H1 (cell line): ENCODE measurements at regions not wholly inside any gene's neighbourhood (a gene's known extent, or its start where the extent isn't known, plus 50 kb on each side); places are given as distances from the start of the nearest gene placed in this dataset.

Source experiments
- CTCF ChIA-PET: fragments of 300-600 bp; sonication (Branson Sonifier 250); formaldehyde crosslinking; loops from one replicate; lab custom pipeline; 2021; ENCODE audit not compliant: partially characterized antibody; lab: Charles Lee
- POLR2A ChIA-PET: fragments of 300-600 bp; sonication (Branson Sonifier 250); formaldehyde crosslinking; loops from one replicate; lab custom pipeline; 2021; ENCODE audit warnings: inconsistent platforms; ENCODE audit not compliant: partially characterized antibody; lab: Charles Lee
- DNase-seq, 2 experiments: peaks; one replicate each; pipeline versions ENCODE4 v3.0.0 to v3.0.0-alpha.2; 2010 to 2022; ENCODE audit warnings: low spot score in 2 of 2, low read depth in 1 of 2, mixed read lengths in 1 of 2
- FAIRE-seq: peaks from 2 replicates; lab custom pipeline; 2011; peaks lifted over from hg19 to GRCh38; lab: Jason Lieb, UNC
- H2AFZ ChIP-seq: 2 replicates; pipeline ENCODE4 v1.8.1; 2012; ENCODE audit warnings: low read length, inconsistent platforms
- H2AK5ac ChIP-seq: 2 replicates; pipeline ENCODE4 v1.6.1; 2013; ENCODE audit warnings: low read depth, low read length
- H2BK120ac ChIP-seq: replicated peaks from 2 replicates; pipeline ENCODE3; 2013; ENCODE audit warnings: low read depth, low read length, inconsistent platforms
- H2BK12ac ChIP-seq: 2 replicates; pipeline ENCODE4 v1.6.1; 2013; ENCODE audit warnings: low read depth, low read length
- H2BK15ac ChIP-seq: 2 replicates; pipeline ENCODE4 v1.6.1; 2013; ENCODE audit warnings: low read length
- H2BK20ac ChIP-seq: 2 replicates; pipeline ENCODE4 v1.6.1; 2013; ENCODE audit warnings: low read length
- H2BK5ac ChIP-seq: 2 replicates; pipeline ENCODE4 v1.6.1; 2013; ENCODE audit warnings: low read depth, low read length
- H3K14ac ChIP-seq: 2 replicates; pipeline ENCODE4 v1.6.1; 2013; ENCODE audit warnings: inconsistent platforms; ENCODE audit not compliant: insufficient read length
- H3K18ac ChIP-seq: 2 replicates; pipeline ENCODE4 v1.6.1; 2013; ENCODE audit warnings: low read length; ENCODE audit errors: extremely low read depth
- H3K23ac ChIP-seq: 2 replicates; pipeline ENCODE4 v1.6.1; 2013; ENCODE audit warnings: inconsistent platforms; ENCODE audit not compliant: insufficient read length
- H3K23me2 ChIP-seq: 2 replicates; pipeline ENCODE4 v1.6.1; 2013; ENCODE audit warnings: low read depth, low read length
- H3K27ac ChIP-seq: 2 replicates; pipeline ENCODE4 v1.6.1; 2011; ENCODE audit warnings: low read depth, low read length, inconsistent platforms
- H3K27me3 ChIP-seq, 4 experiments: replicated peaks in 1 of 4; 1 replicate in 1 of 4; 2 replicates in 3 of 4; pipeline versions ENCODE4 v1.6.1 to v1.8.1; 2011 to 2013; ENCODE audit warnings: low read length in 3 of 4, mild to moderate bottlenecking in 3 of 4, inconsistent platforms in 2 of 4, mixed read lengths in 2 of 4, moderate library complexity in 1 of 4; ENCODE audit not compliant: control insufficient read depth in 3 of 4, insufficient read depth in 3 of 4; ENCODE audit errors: extremely low read depth in 1 of 4
- H3K36me3 ChIP-seq, 4 experiments: 2 replicates each; pipeline versions ENCODE4 v1.6.1 to v1.8.1; 2011 to 2013; ENCODE audit warnings: mild to moderate bottlenecking in 4 of 4, low read length in 3 of 4, moderate library complexity in 2 of 4, control low read depth in 1 of 4, inconsistent platforms in 1 of 4; ENCODE audit not compliant: insufficient read depth in 4 of 4, control insufficient read depth in 2 of 4
- H3K4ac ChIP-seq: replicated peaks from 2 replicates; pipeline ENCODE3; 2013; ENCODE audit warnings: low read length, low read depth, mixed read lengths, inconsistent platforms; ENCODE audit not compliant: insufficient read length
- H3K4me1 ChIP-seq, 4 experiments: replicated peaks in 1 of 4; 1 replicate in 1 of 4; 2 replicates in 3 of 4; pipeline versions ENCODE4 v1.6.1 to v1.8.1; 2011 to 2013; ENCODE audit warnings: low read length in 3 of 4, inconsistent platforms in 2 of 4, mixed read lengths in 1 of 4; ENCODE audit not compliant: insufficient read depth in 4 of 4, control insufficient read depth in 3 of 4
- H3K4me2 ChIP-seq, 2 experiments: 2 replicates each; pipeline versions ENCODE4 v1.6.1 to v1.8.1; 2011 to 2013; ENCODE audit warnings: low read depth in 2 of 2, low read length in 2 of 2, control low read depth in 1 of 2, inconsistent platforms in 1 of 2, mild to moderate bottlenecking in 1 of 2; ENCODE audit not compliant: insufficient read depth in 1 of 2
- H3K4me3 ChIP-seq, 4 experiments: fragments of 200-600, 300-600 bp in 1 of 4; sonication (generic), shearing (Covaris generic), sonication (Bioruptor Twin) in 1 of 4; 2 replicates each; pipeline versions ENCODE4 v1.5.1 to v1.8.1; 2011 to 2016; ENCODE audit warnings: low read length in 4 of 4, low read depth in 3 of 4, control low read depth in 2 of 4, inconsistent platforms in 2 of 4, mild to moderate bottlenecking in 2 of 4, mixed read lengths in 1 of 4, moderate library complexity in 1 of 4; ENCODE audit not compliant: insufficient read depth in 2 of 4; ENCODE audit errors: extremely low read depth in 1 of 4
- H3K56ac ChIP-seq: replicated peaks from 2 replicates; pipeline ENCODE3; 2013; ENCODE audit warnings: low read depth, mild to moderate bottlenecking, mixed read lengths, low read length, inconsistent platforms; ENCODE audit not compliant: insufficient read length
- H3K79me1 ChIP-seq: 2 replicates; pipeline ENCODE4 v1.6.1; 2013; ENCODE audit warnings: low read depth, low read length, control low read depth
- H3K79me2 ChIP-seq, 2 experiments: 2 replicates each; pipeline versions ENCODE4 v1.6.1 to v1.8.1; 2012 to 2013; ENCODE audit warnings: low read length in 2 of 2, mild to moderate bottlenecking in 2 of 2, inconsistent platforms in 1 of 2; ENCODE audit not compliant: insufficient read depth in 2 of 2, control insufficient read depth in 1 of 2
- H3K9ac ChIP-seq, 4 experiments: replicated peaks in 1 of 4; 1 replicate in 1 of 4; 2 replicates in 3 of 4; pipeline versions ENCODE4 v1.6.1 to v1.8.1; 2011 to 2013; ENCODE audit warnings: low read depth in 3 of 4, low read length in 3 of 4, control low read depth in 2 of 4, mild to moderate bottlenecking in 2 of 4, moderate library complexity in 2 of 4, inconsistent platforms in 1 of 4; ENCODE audit errors: extremely low read depth in 1 of 4
- H3K9me3 ChIP-seq, 2 experiments: 2 replicates each; pipeline versions ENCODE4 v1.6.1 to v1.8.1; 2012 to 2013; ENCODE audit warnings: mild to moderate bottlenecking in 2 of 2, moderate library complexity in 2 of 2, control low read depth in 1 of 2, inconsistent platforms in 1 of 2, low read depth in 1 of 2, low read length in 1 of 2, mixed read lengths in 1 of 2; ENCODE audit not compliant: insufficient read depth in 2 of 2
- H4K20me1 ChIP-seq, 2 experiments: replicated peaks in 1 of 2; 2 replicates each; pipeline versions ENCODE3 to v1.8.1; 2011 to 2013; ENCODE audit warnings: inconsistent platforms in 2 of 2, low read length in 2 of 2, mild to moderate bottlenecking in 1 of 2; ENCODE audit not compliant: insufficient read depth in 2 of 2, control insufficient read depth in 1 of 2
- H4K5ac ChIP-seq: 2 replicates; pipeline ENCODE4 v1.6.1; 2013; ENCODE audit warnings: low read length, low read depth, mixed read lengths, inconsistent platforms; ENCODE audit not compliant: insufficient read length
- H4K8ac ChIP-seq: 2 replicates; pipeline ENCODE4 v1.8.0; 2013; ENCODE audit warnings: mild to moderate bottlenecking, moderate library complexity, low read length, inconsistent platforms; ENCODE audit not compliant: insufficient read depth; ENCODE audit errors: extremely low read depth
- H4K91ac ChIP-seq: replicated peaks from 2 replicates; pipeline ENCODE3; 2013; ENCODE audit warnings: low read length, mixed read lengths, inconsistent platforms; ENCODE audit not compliant: insufficient read length
- CEBPB ChIP-seq: IDR thresholded peaks from 2 replicates; pipeline ENCODE4 v1.6.1; 2012; ENCODE audit warnings: low read depth, low read length
- CHD2 ChIP-seq: IDR thresholded peaks from 2 replicates; pipeline ENCODE4 v1.6.1; 2012; ENCODE audit warnings: low read length, improper control_type of control experiment
- EGR1 ChIP-seq: IDR thresholded peaks from 2 replicates; pipeline ENCODE4 v1.6.1; 2011; ENCODE audit warnings: low read depth, low read length, borderline replicate concordance
- JUN ChIP-seq: IDR thresholded peaks from 2 replicates; pipeline ENCODE4 v1.6.1; 2011; ENCODE audit warnings: low read depth, mild to moderate bottlenecking, improper control_type of control experiment, low read length
- KDM1A ChIP-seq: fragments of 200-600, 300-600 bp; sonication (generic); IDR thresholded peaks from 2 replicates; pipeline ENCODE4 v1.7.1; 2016; ENCODE audit warnings: mild to moderate bottlenecking, low read length, borderline replicate concordance
- NANOG ChIP-seq: IDR thresholded peaks from 2 replicates; pipeline ENCODE4 v1.6.1; 2011; ENCODE audit warnings: low read length, low read depth, mild to moderate bottlenecking, inconsistent platforms; ENCODE audit not compliant: insufficient read depth, poor library complexity, severe bottlenecking
- RNF2 ChIP-seq: fragments of 200-900, 300-1000 bp; sonication (generic); IDR thresholded peaks from 2 replicates; pipeline ENCODE4 v1.7.1; 2016; ENCODE audit warnings: borderline replicate concordance, low read depth, mild to moderate bottlenecking, antibody characterized with exemption, low read length; ENCODE audit not compliant: poor library complexity, severe bottlenecking; ENCODE audit errors: missing control alignments
- RXRA ChIP-seq: IDR thresholded peaks from 2 replicates; pipeline ENCODE4 v1.6.1; 2011; ENCODE audit warnings: low read depth, mild to moderate bottlenecking, low read length, moderate library complexity; ENCODE audit not compliant: insufficient read depth
- SAP30 ChIP-seq: fragments of 300-600 bp; sonication (generic); IDR thresholded peaks from 2 replicates; pipeline ENCODE4 v1.7.1; 2012; ENCODE audit warnings: low read length, moderate library complexity, mild to moderate bottlenecking, inconsistent platforms; ENCODE audit not compliant: insufficient read depth, insufficient replicate concordance
- SIRT6 ChIP-seq: IDR thresholded peaks from one replicate; pipeline ENCODE4 v1.7.1; 2012; ENCODE audit warnings: low read length, inconsistent platforms
- SP4 ChIP-seq: IDR thresholded peaks from 2 replicates; pipeline ENCODE4 v1.6.1; 2012; ENCODE audit warnings: low read length, inconsistent platforms
- TAF1 ChIP-seq: IDR thresholded peaks from 2 replicates; pipeline ENCODE4 v1.6.1; 2011; ENCODE audit warnings: mild to moderate bottlenecking, low read depth, low read length
- TCF12 ChIP-seq: IDR thresholded peaks from 2 replicates; pipeline ENCODE4 v1.6.1; 2011; ENCODE audit warnings: low read depth, mild to moderate bottlenecking, low read length
- WGBS, 2 experiments: shearing (Covaris generic) in 1 of 2; methylation state at CpG; one replicate each; pipeline versions ENCODE4 v1.1.6 to v1.1.7; 2013 to 2015; ENCODE audit warnings: low lambda C conversion rate in 2 of 2, mixed read lengths in 2 of 2, inconsistent platforms in 1 of 2, low coverage in 1 of 2, missing lambda C conversion rate in 1 of 2; ENCODE audit not compliant: insufficient replicate concordance in 2 of 2, insufficient coverage in 1 of 2, insufficient read length in 1 of 2; ENCODE audit errors: extremely low coverage in 1 of 2, missing lambda C conversion rate in 1 of 2; 5-methylcytosine and 5-hydroxymethylcytosine counted together
- TF ChIP-seq, protein P1 (sequence below): IDR thresholded peaks from 2 replicates; pipeline ENCODE4 v1.6.1; 2011; ENCODE audit warnings: low read length, improper control_type of control experiment

- no peak overlapping the region for H2AFZ ChIP-seq
- H3K79me1 ChIP-seq = no peaks in the 10 kb centered on the region
- no peak overlapping the region for H3K23ac ChIP-seq
- 94% methylated on average over 1 of the region's 1 CpG; no CpG with 5 or more reads in 1 of the 2 experiments for WGBS, 2 experiments
- FAIRE-seq (no peak), DNase-seq (no peak)
- no peak overlapping the region for H2BK12ac ChIP-seq
- no peaks in the 10 kb centered on the region for H3K36me3 ChIP-seq
- H3K27ac ChIP-seq = no peak overlapping the region
- no peaks in the 10 kb centered on the region; a peak in 1 of 7 replicates for H3K4me1 ChIP-seq
- H2BK5ac ChIP-seq = no peak overlapping the region
- H2BK120ac ChIP-seq = no peak overlapping the region
- H2AK5ac ChIP-seq = no peak overlapping the region
- no peak overlapping the region for H3K14ac ChIP-seq
- H3K79me2 ChIP-seq = no peaks in the 10 kb centered on the region
- H3K4me2 ChIP-seq = no peak overlapping the region
- H3K27me3 ChIP-seq = no peaks in the 10 kb centered on the region
- H3K4ac ChIP-seq = no peak overlapping the region
- CTCF ChIA-PET = no interaction called here
- H2BK20ac ChIP-seq = no peak overlapping the region
- H3K9ac ChIP-seq = no peak overlapping the region
- H3K56ac ChIP-seq = no peak overlapping the region
- POLR2A ChIA-PET = no interaction called here
- H3K18ac ChIP-seq = no peak overlapping the region
- H4K91ac ChIP-seq = no peak overlapping the region
- no peak overlapping the region for H4K8ac ChIP-seq
- H3K23me2 ChIP-seq = no peaks in the 10 kb centered on the region; the same call in 1 of the 2 replicates
- H3K9me3 ChIP-seq = no peaks in the 10 kb centered on the region
- H4K20me1 ChIP-seq = no peaks in the 10 kb centered on the region
- no peak overlapping the region for H2BK15ac ChIP-seq
- H4K5ac ChIP-seq = no peak overlapping the region
- H3K4me3 ChIP-seq = no peak overlapping the region
- no peak for TF ChIP-seq SP4
- no peak for TF ChIP-seq TCF12
- TF ChIP-seq SIRT6 = no peak
- TF ChIP-seq EGR1 = no peak
- TF ChIP-seq, protein P1, sequence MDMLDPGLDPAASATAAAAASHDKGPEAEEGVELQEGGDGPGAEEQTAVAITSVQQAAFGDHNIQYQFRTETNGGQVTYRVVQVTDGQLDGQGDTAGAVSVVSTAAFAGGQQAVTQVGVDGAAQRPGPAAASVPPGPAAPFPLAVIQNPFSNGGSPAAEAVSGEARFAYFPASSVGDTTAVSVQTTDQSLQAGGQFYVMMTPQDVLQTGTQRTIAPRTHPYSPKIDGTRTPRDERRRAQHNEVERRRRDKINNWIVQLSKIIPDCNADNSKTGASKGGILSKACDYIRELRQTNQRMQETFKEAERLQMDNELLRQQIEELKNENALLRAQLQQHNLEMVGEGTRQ = no peak
- no peak for TF ChIP-seq CHD2
- no peak for TF ChIP-seq KDM1A
- TF ChIP-seq RNF2 = no peak
- no peak for TF ChIP-seq TAF1
- TF ChIP-seq NANOG = no peak
- TF ChIP-seq CEBPB = no peak
- TF ChIP-seq RXRA = no peak
- no peak for TF ChIP-seq JUN
- no peak for TF ChIP-seq SAP30
Measured at GRCh38 chr12:92437452-92437851, 265.3 kb upstream of the PLEKHG7 start.
